Hepatocyte (in vitro differentiated cells): ENCODE measurements at regions not wholly inside any gene's neighbourhood (a gene's known extent, or its start where the extent isn't known, plus 50 kb on each side); places are given as distances from the start of the nearest gene placed in this dataset.

ENCODE experiments used
- EZH2 ChIP-seq: fragments of 200-600 bp; sonication (generic); IDR thresholded peaks from 2 replicates; pipeline ENCODE4 v1.6.1; 2016; ENCODE audit warnings: antibody characterized with exemption, mild to moderate bottlenecking, borderline replicate concordance
- TF ChIP-seq, protein P1 (sequence below): fragments of 200-600 bp; sonication (generic); IDR thresholded peaks from 2 replicates; pipeline ENCODE4 v1.5.1; 2016; ENCODE audit warnings: antibody characterized with exemption, mild to moderate bottlenecking; ENCODE audit not compliant: poor library complexity

DNA sequence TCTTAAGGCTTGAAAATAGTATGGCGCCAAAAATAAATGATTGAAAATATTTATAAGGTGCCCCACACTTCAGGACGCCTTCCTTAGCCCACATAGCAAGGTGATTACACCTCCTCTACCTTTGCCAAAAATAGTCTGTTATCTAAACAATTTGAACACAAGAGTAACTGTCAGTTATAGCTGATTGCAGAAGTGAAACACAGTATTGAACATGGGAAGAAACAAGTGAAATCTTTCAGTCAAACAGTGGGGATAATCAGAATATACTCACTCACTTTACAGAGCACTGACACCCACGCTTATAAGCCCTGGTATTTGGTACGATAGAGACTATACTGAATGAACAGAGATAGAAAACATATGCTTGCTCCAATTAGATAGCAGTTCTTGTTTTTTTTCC, 203.1 kb downstream of the RAB38 start:
- TF ChIP-seq EZH2, result no peak
- TF ChIP-seq, protein P1, sequence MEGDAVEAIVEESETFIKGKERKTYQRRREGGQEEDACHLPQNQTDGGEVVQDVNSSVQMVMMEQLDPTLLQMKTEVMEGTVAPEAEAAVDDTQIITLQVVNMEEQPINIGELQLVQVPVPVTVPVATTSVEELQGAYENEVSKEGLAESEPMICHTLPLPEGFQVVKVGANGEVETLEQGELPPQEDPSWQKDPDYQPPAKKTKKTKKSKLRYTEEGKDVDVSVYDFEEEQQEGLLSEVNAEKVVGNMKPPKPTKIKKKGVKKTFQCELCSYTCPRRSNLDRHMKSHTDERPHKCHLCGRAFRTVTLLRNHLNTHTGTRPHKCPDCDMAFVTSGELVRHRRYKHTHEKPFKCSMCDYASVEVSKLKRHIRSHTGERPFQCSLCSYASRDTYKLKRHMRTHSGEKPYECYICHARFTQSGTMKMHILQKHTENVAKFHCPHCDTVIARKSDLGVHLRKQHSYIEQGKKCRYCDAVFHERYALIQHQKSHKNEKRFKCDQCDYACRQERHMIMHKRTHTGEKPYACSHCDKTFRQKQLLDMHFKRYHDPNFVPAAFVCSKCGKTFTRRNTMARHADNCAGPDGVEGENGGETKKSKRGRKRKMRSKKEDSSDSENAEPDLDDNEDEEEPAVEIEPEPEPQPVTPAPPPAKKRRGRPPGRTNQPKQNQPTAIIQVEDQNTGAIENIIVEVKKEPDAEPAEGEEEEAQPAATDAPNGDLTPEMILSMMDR, result no peak
